ENCODE measurements at regions not wholly inside any gene's neighbourhood (a gene's known extent, or its start where the extent isn't known, plus 50 kb on each side); places are given as distances from the start of the nearest gene placed in this dataset.
A peak's percentile ranks its signal among the peaks of the same experiment; 100 is the strongest.

DNA sequence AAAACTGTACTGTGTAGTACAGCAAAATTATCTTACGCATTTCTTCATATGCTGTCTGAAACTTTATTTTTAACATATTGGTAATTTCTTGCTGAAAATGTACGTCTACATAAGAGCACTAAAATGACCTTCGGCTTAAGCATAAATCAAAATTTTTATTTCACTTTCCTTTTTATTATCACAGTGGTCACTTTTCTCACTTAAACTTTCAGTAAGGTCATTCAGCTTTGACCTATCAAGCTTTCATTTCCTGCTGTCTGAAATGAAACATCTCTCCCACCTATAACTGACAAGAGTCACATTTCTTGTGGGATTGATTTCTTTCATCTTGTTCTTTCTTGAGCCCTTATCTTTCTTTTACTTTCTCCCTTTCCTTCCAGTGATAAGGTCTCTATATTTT lies 2212.7 kb upstream of the PCDH20 start:
- H3K4me1 ChIP-seq (ENCODE audit: insufficient read depth, low read length), result no peaks in the 10 kb centered on the region
- WGBS (ENCODE audit: low lambda C conversion rate), result 16% methylated on average over 3 of the region's 3 CpGs
- ATAC-seq, result no peak
- no peaks in the 10 kb centered on the region for H3K27me3 ChIP-seq (ENCODE audit: control insufficient read depth in 1 of 2, insufficient read depth in 2 of 2, low read length in 2 of 2)
- no peak overlapping the region for H2AFZ ChIP-seq (ENCODE audit: low read length)
- H3K4me3 ChIP-seq (replicated peaks in 1 of 3; ENCODE audit: insufficient read depth in 1 of 3, low read depth in 2 of 3, low read length in 3 of 3), result no peak overlapping the region
- no peak overlapping the region for H3K4me2 ChIP-seq (ENCODE audit: low read depth, low read length)
- FAIRE-seq, result no peak
- no peaks in the 10 kb centered on the region for H3K79me2 ChIP-seq (ENCODE audit: insufficient read depth, low read length)
- DNase-seq (ENCODE audit: low spot score), result no peak
- intact Hi-C loops (cut with micrococcal nuclease; ENCODE audit: unreplicated experiment) (no loop called here), in situ Hi-C loops (cut with HindIII; ENCODE audit: extremely low pct_ligation_motif_present, low pct_unique_long_range_greater_than_20kb) (no loop called here)
- H3K27ac ChIP-seq (ENCODE audit: extremely low read length, insufficient read depth, low read length), result no peak overlapping the region
- ChIA-PET POLR2A (no interaction called here), CTCF (ENCODE audit: low intra/inter-chr PET ratio, low total read pairs) (no interaction called here)
- no peaks in the 10 kb centered on the region for H4K20me1 ChIP-seq (ENCODE audit: insufficient read depth, low read length)
- H3K36me3 ChIP-seq (replicated peaks in 1 of 2; ENCODE audit: control insufficient read depth in 1 of 2, insufficient read depth in 2 of 2, low read length in 2 of 2), result no peaks in the 10 kb centered on the region
- H3K9me3 ChIP-seq (ENCODE audit: low read length), result no peaks in the 10 kb centered on the region
- H3K9ac ChIP-seq (ENCODE audit: insufficient read depth, low read depth, low read length), result no peak overlapping the region
- BruUV-seq (replicated peaks), result no TSS peak
- no peak for TF ChIP-seq ZNF431 (CRISPR knock-in tag; IDR thresholded peaks at IDR 0.05; ENCODE audit: borderline replicate concordance, low read depth)
- no peak for TF ChIP-seq ZBTB20 (CRISPR knock-in tag; IDR thresholded peaks at IDR 0.05; ENCODE audit: borderline replicate concordance, low read depth)
- TF ChIP-seq, protein P1, sequence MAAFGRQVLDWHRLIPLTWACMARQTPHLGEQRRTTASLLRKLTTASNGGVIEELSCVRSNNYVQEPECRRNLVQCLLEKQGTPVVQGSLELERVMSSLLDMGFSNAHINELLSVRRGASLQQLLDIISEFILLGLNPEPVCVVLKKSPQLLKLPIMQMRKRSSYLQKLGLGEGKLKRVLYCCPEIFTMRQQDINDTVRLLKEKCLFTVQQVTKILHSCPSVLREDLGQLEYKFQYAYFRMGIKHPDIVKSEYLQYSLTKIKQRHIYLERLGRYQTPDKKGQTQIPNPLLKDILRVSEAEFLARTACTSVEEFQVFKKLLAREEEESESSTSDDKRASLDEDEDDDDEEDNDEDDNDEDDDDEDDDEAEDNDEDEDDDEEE (CRISPR knock-in tag; IDR thresholded peaks at IDR 0.05), result no peak
- no peak for TF ChIP-seq ZSCAN31 (CRISPR knock-in tag; IDR thresholded peaks at IDR 0.05; ENCODE audit: low read depth)
- no peak for TF ChIP-seq ZNF205 (CRISPR knock-in tag; IDR thresholded peaks at IDR 0.05)
- TF ChIP-seq ZSCAN21 (CRISPR knock-in tag; IDR thresholded peaks at IDR 0.05; ENCODE audit: borderline replicate concordance), result no peak
- no peak for TF ChIP-seq NR3C1 (CRISPR knock-in tag; IDR thresholded peaks at IDR 0.05)

DNA sequence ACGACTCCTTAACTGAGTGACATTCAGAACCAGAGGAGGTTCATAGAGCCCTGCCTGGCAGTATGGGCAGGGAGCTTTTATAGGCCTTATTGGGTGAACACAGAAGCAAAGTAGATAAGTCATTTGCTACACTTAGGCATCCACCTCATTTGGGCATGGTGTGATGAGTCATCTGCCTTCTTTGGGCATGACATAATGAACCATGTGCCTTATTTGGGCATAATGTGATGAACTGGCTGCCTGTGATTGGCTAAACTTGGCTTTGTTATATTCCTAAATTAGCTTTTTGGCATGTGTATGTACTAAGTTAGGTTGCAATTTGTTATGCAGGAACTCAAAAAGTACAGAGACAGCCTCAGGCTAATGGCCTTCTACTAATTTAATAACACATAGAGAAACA lies 2210.2 kb upstream of the PCDH20 start:
- ATAC-seq, result no peak

More for the DNA sequence above, 2210.2 kb upstream of the PCDH20 start:
- intact Hi-C loops (cut with micrococcal nuclease; ENCODE audit: unreplicated experiment) (no loop called here), in situ Hi-C loops (cut with HindIII; ENCODE audit: extremely low pct_ligation_motif_present, low pct_unique_long_range_greater_than_20kb) (no loop called here)
- ChIA-PET POLR2A (no interaction called here), CTCF (ENCODE audit: low intra/inter-chr PET ratio, low total read pairs) (no interaction called here)
- no peak for DNase-seq (ENCODE audit: low spot score)
- Histone ChIP-seq H3K27me3 (ENCODE audit: control insufficient read depth in 1 of 2, insufficient read depth in 2 of 2, low read length in 2 of 2) (no peaks in the 10 kb centered on the region), H3K79me2 (ENCODE audit: insufficient read depth, low read length) (no peaks in the 10 kb centered on the region), H3K36me3 (replicated peaks in 1 of 2; ENCODE audit: control insufficient read depth in 1 of 2, insufficient read depth in 2 of 2, low read length in 2 of 2) (no peaks in the 10 kb centered on the region), H3K9me3 (ENCODE audit: low read length) (no peaks in the 10 kb centered on the region), H3K4me1 (ENCODE audit: insufficient read depth, low read length) (no peaks in the 10 kb centered on the region), H3K27ac (ENCODE audit: extremely low read length, insufficient read depth, low read length) (no peak overlapping the region), H3K9ac (ENCODE audit: insufficient read depth, low read depth, low read length) (no peak overlapping the region), H3K4me2 (ENCODE audit: low read depth, low read length) (no peak overlapping the region), H4K20me1 (ENCODE audit: insufficient read depth, low read length) (no peaks in the 10 kb centered on the region), H2AFZ (ENCODE audit: low read length) (no peak overlapping the region), H3K4me3 (replicated peaks in 1 of 3; ENCODE audit: insufficient read depth in 1 of 3, low read depth in 2 of 3, low read length in 3 of 3) (no peak overlapping the region)
- 0% methylated on average over 1 of the region's 1 CpG for WGBS (ENCODE audit: low lambda C conversion rate)
- BruUV-seq (replicated peaks), result no TSS peak
- TF ChIP-seq, protein P2, sequence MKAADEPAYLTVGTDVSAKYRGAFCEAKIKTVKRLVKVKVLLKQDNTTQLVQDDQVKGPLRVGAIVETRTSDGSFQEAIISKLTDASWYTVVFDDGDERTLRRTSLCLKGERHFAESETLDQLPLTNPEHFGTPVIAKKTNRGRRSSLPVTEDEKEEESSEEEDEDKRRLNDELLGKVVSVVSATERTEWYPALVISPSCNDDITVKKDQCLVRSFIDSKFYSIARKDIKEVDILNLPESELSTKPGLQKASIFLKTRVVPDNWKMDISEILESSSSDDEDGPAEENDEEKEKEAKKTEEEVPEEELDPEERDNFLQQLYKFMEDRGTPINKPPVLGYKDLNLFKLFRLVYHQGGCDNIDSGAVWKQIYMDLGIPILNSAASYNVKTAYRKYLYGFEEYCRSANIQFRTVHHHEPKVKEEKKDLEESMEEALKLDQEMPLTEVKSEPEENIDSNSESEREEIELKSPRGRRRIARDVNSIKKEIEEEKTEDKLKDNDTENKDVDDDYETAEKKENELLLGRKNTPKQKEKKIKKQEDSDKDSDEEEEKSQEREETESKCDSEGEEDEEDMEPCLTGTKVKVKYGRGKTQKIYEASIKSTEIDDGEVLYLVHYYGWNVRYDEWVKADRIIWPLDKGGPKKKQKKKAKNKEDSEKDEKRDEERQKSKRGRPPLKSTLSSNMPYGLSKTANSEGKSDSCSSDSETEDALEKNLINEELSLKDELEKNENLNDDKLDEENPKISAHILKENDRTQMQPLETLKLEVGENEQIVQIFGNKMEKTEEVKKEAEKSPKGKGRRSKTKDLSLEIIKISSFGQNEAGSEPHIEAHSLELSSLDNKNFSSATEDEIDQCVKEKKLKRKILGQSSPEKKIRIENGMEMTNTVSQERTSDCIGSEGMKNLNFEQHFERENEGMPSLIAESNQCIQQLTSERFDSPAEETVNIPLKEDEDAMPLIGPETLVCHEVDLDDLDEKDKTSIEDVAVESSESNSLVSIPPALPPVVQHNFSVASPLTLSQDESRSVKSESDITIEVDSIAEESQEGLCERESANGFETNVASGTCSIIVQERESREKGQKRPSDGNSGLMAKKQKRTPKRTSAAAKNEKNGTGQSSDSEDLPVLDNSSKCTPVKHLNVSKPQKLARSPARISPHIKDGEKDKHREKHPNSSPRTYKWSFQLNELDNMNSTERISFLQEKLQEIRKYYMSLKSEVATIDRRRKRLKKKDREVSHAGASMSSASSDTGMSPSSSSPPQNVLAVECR (CRISPR knock-in tag; IDR thresholded peaks at IDR 0.05; ENCODE audit: borderline replicate concordance), result no peak
- TF ChIP-seq ZBTB1 (CRISPR knock-in tag; IDR thresholded peaks at IDR 0.05; ENCODE audit: borderline replicate concordance) (no peak), LCORL (IDR thresholded peaks at IDR 0.05) (no peak), LCORL (CRISPR knock-in tag; IDR thresholded peaks at IDR 0.05) (no peak), SRF (IDR thresholded peaks at IDR 0.05; ENCODE audit: low read depth, low read length) (peak; percentile 27; the same call in 1 of the 2 replicates)
- no peak for FAIRE-seq
